ENCODE measurements at regions not wholly inside any gene's neighbourhood (a gene's known extent, or its start where the extent isn't known, plus 50 kb on each side); places are given as distances from the start of the nearest gene placed in this dataset.

- TF ChIP-seq CTCF (IDR thresholded peaks at IDR 0.05; ENCODE audit: low read length) (no peak), EZH2 (IDR thresholded peaks at IDR 0.05; ENCODE audit: borderline replicate concordance, low read length) (no peak)
Measured at GRCh38 chr12:11984417-11984816, 86.3 kb upstream of the BCL2L14 start.
